ENCODE measurements at regions not wholly inside any gene's neighbourhood (a gene's known extent, or its start where the extent isn't known, plus 50 kb on each side); places are given as distances from the start of the nearest gene placed in this dataset.

DNA sequence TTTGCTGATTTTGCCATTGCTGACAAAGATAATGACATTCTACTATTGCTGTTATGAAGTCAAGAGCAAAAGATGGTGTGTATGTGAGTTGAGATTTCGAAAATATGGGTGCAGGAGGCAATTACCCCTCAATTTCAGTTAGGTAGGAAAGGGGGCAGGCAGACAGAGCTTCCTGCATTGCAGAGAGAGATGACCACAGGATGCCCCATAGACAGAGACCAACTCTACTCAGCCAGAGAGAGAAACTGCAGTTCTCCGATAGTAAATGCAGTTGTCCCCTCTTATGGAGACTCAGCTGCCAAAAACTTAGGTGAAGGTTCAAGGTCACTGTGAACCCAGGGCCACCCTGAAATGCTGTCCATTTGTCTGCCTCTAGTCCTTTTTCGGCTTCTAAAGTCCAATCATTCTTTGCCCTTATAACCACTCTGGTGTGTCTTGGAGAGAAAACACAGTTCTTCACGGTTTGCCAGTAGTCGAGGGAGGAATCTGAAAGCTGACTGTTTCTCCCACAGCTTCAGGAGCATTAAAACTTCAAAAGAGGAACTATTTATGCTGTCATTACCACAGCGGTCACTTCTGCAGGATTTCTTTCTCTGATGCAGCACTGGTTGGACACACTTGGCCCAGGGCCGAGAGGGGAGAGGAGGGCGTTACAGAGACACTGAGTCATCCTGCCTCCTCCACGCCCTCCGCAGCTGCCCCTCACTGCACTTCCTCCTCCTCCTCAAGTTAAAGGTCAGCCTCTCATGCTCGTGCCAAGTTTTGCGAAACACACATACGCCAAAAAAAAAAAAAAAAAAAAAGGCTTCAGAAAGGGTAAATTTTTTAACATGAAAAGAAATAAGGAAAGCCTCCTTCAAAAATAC lies 264.3 kb downstream of the FOXO1 start:
- H3K27me3 ChIP-seq (ENCODE audit: control insufficient read depth, insufficient read depth, low read length): no peaks in the 10 kb centered on the region
- no peaks in the 10 kb centered on the region for H3K36me3 ChIP-seq (ENCODE audit: control insufficient read depth, insufficient read depth, low read length)
- H3K9ac ChIP-seq (ENCODE audit: low read length): no peak overlapping the region
- peaks cover 17% of the 10 kb centered on the region for H3K4me1 ChIP-seq (ENCODE audit: control insufficient read depth, insufficient read depth, low read length)
- H3K27ac ChIP-seq (ENCODE audit: low read depth, low read length): no peak overlapping the region
- no peak overlapping the region for H3K4me3 ChIP-seq (ENCODE audit: low read depth, low read length)
- H3K9me3 ChIP-seq (ENCODE audit: control insufficient read depth, insufficient read depth, low read depth, low read length): no peaks in the 10 kb centered on the region

GRCh38 chr13:40402931-40403431 lies 263.5 kb downstream of the FOXO1 start:
- no peak overlapping the region for H3K4me3 ChIP-seq (ENCODE audit: low read depth, low read length)
- no peaks in the 10 kb centered on the region for H3K27me3 ChIP-seq (ENCODE audit: control insufficient read depth, insufficient read depth, low read length)
- no peaks in the 10 kb centered on the region for H3K9me3 ChIP-seq (ENCODE audit: control insufficient read depth, insufficient read depth, low read depth, low read length)
- H3K27ac ChIP-seq (ENCODE audit: low read depth, low read length): no peak overlapping the region
- H3K36me3 ChIP-seq (ENCODE audit: control insufficient read depth, insufficient read depth, low read length): no peaks in the 10 kb centered on the region
- peaks cover 17% of the 10 kb centered on the region for H3K4me1 ChIP-seq (ENCODE audit: control insufficient read depth, insufficient read depth, low read length)
- no peak overlapping the region for H3K9ac ChIP-seq (ENCODE audit: low read length)

DNA sequence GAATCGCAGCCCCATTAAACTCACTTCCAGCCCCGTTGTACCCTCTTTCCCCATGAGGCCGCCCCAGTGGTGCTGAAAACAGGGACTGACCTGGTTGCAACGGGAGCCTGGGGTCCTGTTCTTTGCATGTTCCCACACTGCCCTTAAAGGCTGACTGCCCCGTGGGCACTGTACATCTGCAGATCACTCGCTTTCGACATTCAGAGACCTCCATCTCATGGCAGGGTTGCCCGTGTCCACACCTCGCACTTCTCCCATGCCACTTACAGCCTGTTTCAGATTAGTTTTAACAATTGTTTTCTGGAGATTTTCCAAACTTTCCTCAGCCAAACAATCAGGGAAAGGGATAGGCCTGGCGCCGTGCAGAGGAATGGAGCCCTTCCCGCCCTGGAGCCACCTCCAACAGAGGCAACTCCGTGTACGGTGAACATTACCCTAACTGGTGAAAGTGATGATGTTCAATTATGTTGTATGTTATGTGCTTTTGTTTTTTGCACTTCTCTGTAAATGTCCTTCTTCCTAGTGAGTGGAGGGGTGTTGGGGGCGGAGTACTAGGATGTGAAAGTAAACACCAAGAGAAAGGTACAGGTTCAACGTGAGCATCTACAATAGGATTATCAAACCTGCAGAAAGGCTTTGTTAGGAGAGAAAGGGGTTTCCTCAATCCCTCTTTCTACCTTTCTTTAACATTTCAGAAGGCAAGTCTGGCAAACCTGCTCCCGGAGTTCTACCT lies 262.8 kb downstream of the FOXO1 start:
- no peaks in the 10 kb centered on the region for H3K27me3 ChIP-seq (ENCODE audit: control insufficient read depth, insufficient read depth, low read length)
- H3K4me1 ChIP-seq (ENCODE audit: control insufficient read depth, insufficient read depth, low read length): peaks cover 17% of the 10 kb centered on the region
- H3K27ac ChIP-seq (ENCODE audit: low read depth, low read length): no peak overlapping the region
- no peak overlapping the region for H3K9ac ChIP-seq (ENCODE audit: low read length)
- no peak overlapping the region for H3K4me3 ChIP-seq (ENCODE audit: low read depth, low read length)
- H3K36me3 ChIP-seq (ENCODE audit: control insufficient read depth, insufficient read depth, low read length): no peaks in the 10 kb centered on the region
- no peaks in the 10 kb centered on the region for H3K9me3 ChIP-seq (ENCODE audit: control insufficient read depth, insufficient read depth, low read depth, low read length)

GRCh38 chr13:40404407-40404806 lies 262.0 kb downstream of the FOXO1 start:
- H3K4me1 ChIP-seq (ENCODE audit: control insufficient read depth, insufficient read depth, low read length): peaks cover 17% of the 10 kb centered on the region

GRCh38 chr13:40404967-40405716 lies 261.3 kb downstream of the FOXO1 start:
- Histone ChIP-seq H3K9me3 (ENCODE audit: control insufficient read depth, insufficient read depth, low read depth, low read length) (peaks cover under 1% of the 10 kb centered on the region; the same call in 1 of the 2 replicates), H3K4me1 (ENCODE audit: control insufficient read depth, insufficient read depth, low read length) (peaks cover 17% of the 10 kb centered on the region), H3K27me3 (ENCODE audit: control insufficient read depth, insufficient read depth, low read length) (no peaks in the 10 kb centered on the region), H3K4me3 (ENCODE audit: low read depth, low read length) (no peak overlapping the region), H3K9ac (ENCODE audit: low read length) (no peak overlapping the region), H3K36me3 (ENCODE audit: control insufficient read depth, insufficient read depth, low read length) (no peaks in the 10 kb centered on the region), H3K27ac (ENCODE audit: low read depth, low read length) (no peak overlapping the region)

More at GRCh38 chr13:40404407-40404806, 262.0 kb downstream of the FOXO1 start:
- no peak overlapping the region for H3K27ac ChIP-seq (ENCODE audit: low read depth, low read length)
- no peak overlapping the region for H3K4me3 ChIP-seq (ENCODE audit: low read depth, low read length)
- H3K9ac ChIP-seq (ENCODE audit: low read length): no peak overlapping the region
- no peaks in the 10 kb centered on the region for H3K27me3 ChIP-seq (ENCODE audit: control insufficient read depth, insufficient read depth, low read length)
- no peaks in the 10 kb centered on the region for H3K9me3 ChIP-seq (ENCODE audit: control insufficient read depth, insufficient read depth, low read depth, low read length)
- no peaks in the 10 kb centered on the region for H3K36me3 ChIP-seq (ENCODE audit: control insufficient read depth, insufficient read depth, low read length)

- Histone ChIP-seq H3K36me3 (ENCODE audit: control insufficient read depth, insufficient read depth, low read length) (no peaks in the 10 kb centered on the region), H3K4me1 (ENCODE audit: control insufficient read depth, insufficient read depth, low read length) (peaks cover 17% of the 10 kb centered on the region), H3K27me3 (ENCODE audit: control insufficient read depth, insufficient read depth, low read length) (no peaks in the 10 kb centered on the region), H3K9ac (ENCODE audit: low read length) (no peak overlapping the region), H3K4me3 (ENCODE audit: low read depth, low read length) (no peak overlapping the region), H3K9me3 (ENCODE audit: control insufficient read depth, insufficient read depth, low read depth, low read length) (peaks cover 4% of the 10 kb centered on the region; the same call in 1 of the 2 replicates), H3K27ac (ENCODE audit: low read depth, low read length) (no peak overlapping the region)
Observed at GRCh38 chr13:40406405-40407120, 259.9 kb downstream of the FOXO1 start.

GRCh38 chr13:40407567-40407966 lies 258.9 kb downstream of the FOXO1 start:
- Histone ChIP-seq H3K27me3 (ENCODE audit: control insufficient read depth, insufficient read depth, low read length) (no peaks in the 10 kb centered on the region), H3K36me3 (ENCODE audit: control insufficient read depth, insufficient read depth, low read length) (no peaks in the 10 kb centered on the region), H3K4me3 (ENCODE audit: low read depth, low read length) (no peak overlapping the region), H3K4me1 (ENCODE audit: control insufficient read depth, insufficient read depth, low read length) (peaks cover 10% of the 10 kb centered on the region), H3K9me3 (ENCODE audit: control insufficient read depth, insufficient read depth, low read depth, low read length) (peaks cover 4% of the 10 kb centered on the region; the same call in 1 of the 2 replicates), H3K27ac (ENCODE audit: low read depth, low read length) (no peak overlapping the region), H3K9ac (ENCODE audit: low read length) (no peak overlapping the region)

- H3K36me3 ChIP-seq (ENCODE audit: control insufficient read depth, insufficient read depth, low read length): no peaks in the 10 kb centered on the region
- no peak overlapping the region for H3K9ac ChIP-seq (ENCODE audit: low read length)
- no peak overlapping the region for H3K27ac ChIP-seq (ENCODE audit: low read depth, low read length)
- H3K9me3 ChIP-seq (ENCODE audit: control insufficient read depth, insufficient read depth, low read depth, low read length): peaks cover 4% of the 10 kb centered on the region; the same call in 1 of the 2 replicates
- no peak overlapping the region for H3K4me3 ChIP-seq (ENCODE audit: low read depth, low read length)
- no peaks in the 10 kb centered on the region for H3K27me3 ChIP-seq (ENCODE audit: control insufficient read depth, insufficient read depth, low read length)
- no peaks in the 10 kb centered on the region for H3K4me1 ChIP-seq (ENCODE audit: control insufficient read depth, insufficient read depth, low read length)
Observed at GRCh38 chr13:40408602-40409001, 257.8 kb downstream of the FOXO1 start.

GRCh38 chr13:40409278-40409677 lies 257.2 kb downstream of the FOXO1 start:
- Histone ChIP-seq H3K4me1 (ENCODE audit: control insufficient read depth, insufficient read depth, low read length) (no peaks in the 10 kb centered on the region), H3K9me3 (ENCODE audit: control insufficient read depth, insufficient read depth, low read depth, low read length) (peaks cover 4% of the 10 kb centered on the region; the same call in 1 of the 2 replicates), H3K4me3 (ENCODE audit: low read depth, low read length) (no peak overlapping the region), H3K9ac (ENCODE audit: low read length) (no peak overlapping the region), H3K27me3 (ENCODE audit: control insufficient read depth, insufficient read depth, low read length) (no peaks in the 10 kb centered on the region), H3K36me3 (ENCODE audit: control insufficient read depth, insufficient read depth, low read length) (no peaks in the 10 kb centered on the region), H3K27ac (ENCODE audit: low read depth, low read length) (no peak overlapping the region)

DNA sequence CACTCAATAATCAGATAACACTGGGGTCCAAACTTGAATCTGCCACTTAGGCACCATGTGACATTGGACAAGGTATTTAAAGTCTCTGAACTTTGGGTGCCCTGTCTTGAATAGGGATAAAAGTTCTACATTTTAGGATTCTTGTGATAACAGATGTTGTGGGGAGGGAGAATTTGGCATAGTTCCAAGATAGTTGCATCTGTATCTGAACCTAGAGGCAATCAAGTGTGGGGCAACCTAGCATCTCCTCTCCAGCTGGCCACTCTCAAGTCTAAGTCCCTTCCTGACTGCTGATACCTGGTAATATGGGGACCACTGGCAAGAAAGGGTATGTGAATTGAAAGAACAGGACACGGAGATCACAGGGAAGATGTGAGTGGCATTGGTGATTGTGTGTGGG lies 256.1 kb downstream of the FOXO1 start:
- Histone ChIP-seq H3K36me3 (ENCODE audit: control insufficient read depth, insufficient read depth, low read length) (no peaks in the 10 kb centered on the region), H3K9me3 (ENCODE audit: control insufficient read depth, insufficient read depth, low read depth, low read length) (peaks cover 4% of the 10 kb centered on the region; the same call in 1 of the 2 replicates), H3K9ac (ENCODE audit: low read length) (no peak overlapping the region), H3K27ac (ENCODE audit: low read depth, low read length) (no peak overlapping the region), H3K4me3 (ENCODE audit: low read depth, low read length) (no peak overlapping the region), H3K4me1 (ENCODE audit: control insufficient read depth, insufficient read depth, low read length) (no peaks in the 10 kb centered on the region), H3K27me3 (ENCODE audit: control insufficient read depth, insufficient read depth, low read length) (no peaks in the 10 kb centered on the region)

All from HUES6 (cell line).